H1 (cell line): ENCODE measurements at regions not wholly inside any gene's neighbourhood (a gene's known extent, or its start where the extent isn't known, plus 50 kb on each side); places are given as distances from the start of the nearest gene placed in this dataset.

Experiments used
- CTCF ChIA-PET: fragments of 300-600 bp; sonication (Branson Sonifier 250); formaldehyde crosslinking; loops from one replicate; lab custom pipeline; 2021; ENCODE audit not compliant: partially characterized antibody; lab: Charles Lee
- POLR2A ChIA-PET: fragments of 300-600 bp; sonication (Branson Sonifier 250); formaldehyde crosslinking; loops from one replicate; lab custom pipeline; 2021; ENCODE audit warnings: inconsistent platforms; ENCODE audit not compliant: partially characterized antibody; lab: Charles Lee
- DNase-seq, 2 experiments: peaks; one replicate each; pipeline versions ENCODE4 v3.0.0 to v3.0.0-alpha.2; 2010 to 2022; ENCODE audit warnings: low spot score in 2 of 2, low read depth in 1 of 2, mixed read lengths in 1 of 2
- FAIRE-seq: peaks from 2 replicates; lab custom pipeline; 2011; peaks lifted over from hg19 to GRCh38; lab: Jason Lieb, UNC
- H2AFZ ChIP-seq: 2 replicates; pipeline ENCODE4 v1.8.1; 2012; ENCODE audit warnings: low read length, inconsistent platforms
- H2AK5ac ChIP-seq: 2 replicates; pipeline ENCODE4 v1.6.1; 2013; ENCODE audit warnings: low read depth, low read length
- H2BK120ac ChIP-seq: replicated peaks from 2 replicates; pipeline ENCODE3; 2013; ENCODE audit warnings: low read depth, low read length, inconsistent platforms
- H2BK12ac ChIP-seq: 2 replicates; pipeline ENCODE4 v1.6.1; 2013; ENCODE audit warnings: low read depth, low read length
- H2BK15ac ChIP-seq: 2 replicates; pipeline ENCODE4 v1.6.1; 2013; ENCODE audit warnings: low read length
- H2BK20ac ChIP-seq: 2 replicates; pipeline ENCODE4 v1.6.1; 2013; ENCODE audit warnings: low read length
- H2BK5ac ChIP-seq: 2 replicates; pipeline ENCODE4 v1.6.1; 2013; ENCODE audit warnings: low read depth, low read length
- H3K14ac ChIP-seq: 2 replicates; pipeline ENCODE4 v1.6.1; 2013; ENCODE audit warnings: inconsistent platforms; ENCODE audit not compliant: insufficient read length
- H3K18ac ChIP-seq: 2 replicates; pipeline ENCODE4 v1.6.1; 2013; ENCODE audit warnings: low read length; ENCODE audit errors: extremely low read depth
- H3K23ac ChIP-seq: 2 replicates; pipeline ENCODE4 v1.6.1; 2013; ENCODE audit warnings: inconsistent platforms; ENCODE audit not compliant: insufficient read length
- H3K23me2 ChIP-seq: 2 replicates; pipeline ENCODE4 v1.6.1; 2013; ENCODE audit warnings: low read depth, low read length
- H3K27ac ChIP-seq: 2 replicates; pipeline ENCODE4 v1.6.1; 2011; ENCODE audit warnings: low read depth, low read length, inconsistent platforms
- H3K27me3 ChIP-seq, 4 experiments: replicated peaks in 1 of 4; 1 replicate in 1 of 4; 2 replicates in 3 of 4; pipeline versions ENCODE4 v1.6.1 to v1.8.1; 2011 to 2013; ENCODE audit warnings: low read length in 3 of 4, mild to moderate bottlenecking in 3 of 4, inconsistent platforms in 2 of 4, mixed read lengths in 2 of 4, moderate library complexity in 1 of 4; ENCODE audit not compliant: control insufficient read depth in 3 of 4, insufficient read depth in 3 of 4; ENCODE audit errors: extremely low read depth in 1 of 4
- H3K36me3 ChIP-seq, 4 experiments: 2 replicates each; pipeline versions ENCODE4 v1.6.1 to v1.8.1; 2011 to 2013; ENCODE audit warnings: mild to moderate bottlenecking in 4 of 4, low read length in 3 of 4, moderate library complexity in 2 of 4, control low read depth in 1 of 4, inconsistent platforms in 1 of 4; ENCODE audit not compliant: insufficient read depth in 4 of 4, control insufficient read depth in 2 of 4
- H3K4ac ChIP-seq: replicated peaks from 2 replicates; pipeline ENCODE3; 2013; ENCODE audit warnings: low read length, low read depth, mixed read lengths, inconsistent platforms; ENCODE audit not compliant: insufficient read length
- H3K4me1 ChIP-seq, 4 experiments: replicated peaks in 1 of 4; 1 replicate in 1 of 4; 2 replicates in 3 of 4; pipeline versions ENCODE4 v1.6.1 to v1.8.1; 2011 to 2013; ENCODE audit warnings: low read length in 3 of 4, inconsistent platforms in 2 of 4, mixed read lengths in 1 of 4; ENCODE audit not compliant: insufficient read depth in 4 of 4, control insufficient read depth in 3 of 4
- H3K4me2 ChIP-seq, 2 experiments: 2 replicates each; pipeline versions ENCODE4 v1.6.1 to v1.8.1; 2011 to 2013; ENCODE audit warnings: low read depth in 2 of 2, low read length in 2 of 2, control low read depth in 1 of 2, inconsistent platforms in 1 of 2, mild to moderate bottlenecking in 1 of 2; ENCODE audit not compliant: insufficient read depth in 1 of 2
- H3K4me3 ChIP-seq, 4 experiments: fragments of 200-600, 300-600 bp in 1 of 4; sonication (generic), shearing (Covaris generic), sonication (Bioruptor Twin) in 1 of 4; 2 replicates each; pipeline versions ENCODE4 v1.5.1 to v1.8.1; 2011 to 2016; ENCODE audit warnings: low read length in 4 of 4, low read depth in 3 of 4, control low read depth in 2 of 4, inconsistent platforms in 2 of 4, mild to moderate bottlenecking in 2 of 4, mixed read lengths in 1 of 4, moderate library complexity in 1 of 4; ENCODE audit not compliant: insufficient read depth in 2 of 4; ENCODE audit errors: extremely low read depth in 1 of 4
- H3K56ac ChIP-seq: replicated peaks from 2 replicates; pipeline ENCODE3; 2013; ENCODE audit warnings: low read depth, mild to moderate bottlenecking, mixed read lengths, low read length, inconsistent platforms; ENCODE audit not compliant: insufficient read length
- H3K79me1 ChIP-seq: 2 replicates; pipeline ENCODE4 v1.6.1; 2013; ENCODE audit warnings: low read depth, low read length, control low read depth
- H3K79me2 ChIP-seq, 2 experiments: 2 replicates each; pipeline versions ENCODE4 v1.6.1 to v1.8.1; 2012 to 2013; ENCODE audit warnings: low read length in 2 of 2, mild to moderate bottlenecking in 2 of 2, inconsistent platforms in 1 of 2; ENCODE audit not compliant: insufficient read depth in 2 of 2, control insufficient read depth in 1 of 2
- H3K9ac ChIP-seq, 4 experiments: replicated peaks in 1 of 4; 1 replicate in 1 of 4; 2 replicates in 3 of 4; pipeline versions ENCODE4 v1.6.1 to v1.8.1; 2011 to 2013; ENCODE audit warnings: low read depth in 3 of 4, low read length in 3 of 4, control low read depth in 2 of 4, mild to moderate bottlenecking in 2 of 4, moderate library complexity in 2 of 4, inconsistent platforms in 1 of 4; ENCODE audit errors: extremely low read depth in 1 of 4
- H3K9me3 ChIP-seq, 2 experiments: 2 replicates each; pipeline versions ENCODE4 v1.6.1 to v1.8.1; 2012 to 2013; ENCODE audit warnings: mild to moderate bottlenecking in 2 of 2, moderate library complexity in 2 of 2, control low read depth in 1 of 2, inconsistent platforms in 1 of 2, low read depth in 1 of 2, low read length in 1 of 2, mixed read lengths in 1 of 2; ENCODE audit not compliant: insufficient read depth in 2 of 2
- H4K20me1 ChIP-seq, 2 experiments: replicated peaks in 1 of 2; 2 replicates each; pipeline versions ENCODE3 to v1.8.1; 2011 to 2013; ENCODE audit warnings: inconsistent platforms in 2 of 2, low read length in 2 of 2, mild to moderate bottlenecking in 1 of 2; ENCODE audit not compliant: insufficient read depth in 2 of 2, control insufficient read depth in 1 of 2
- H4K5ac ChIP-seq: 2 replicates; pipeline ENCODE4 v1.6.1; 2013; ENCODE audit warnings: low read length, low read depth, mixed read lengths, inconsistent platforms; ENCODE audit not compliant: insufficient read length
- H4K8ac ChIP-seq: 2 replicates; pipeline ENCODE4 v1.8.0; 2013; ENCODE audit warnings: mild to moderate bottlenecking, moderate library complexity, low read length, inconsistent platforms; ENCODE audit not compliant: insufficient read depth; ENCODE audit errors: extremely low read depth
- H4K91ac ChIP-seq: replicated peaks from 2 replicates; pipeline ENCODE3; 2013; ENCODE audit warnings: low read length, mixed read lengths, inconsistent platforms; ENCODE audit not compliant: insufficient read length
- ATF2 ChIP-seq: IDR thresholded peaks from 2 replicates; pipeline ENCODE4 v1.6.1; 2012; ENCODE audit warnings: low read length, inconsistent platforms
- EP300 ChIP-seq, 2 experiments: IDR thresholded peaks; 1 replicate in 1 of 2; 2 replicates in 1 of 2; pipeline ENCODE4 v1.6.1; 2011 to 2012; ENCODE audit warnings: low read depth in 2 of 2, low read length in 2 of 2, mild to moderate bottlenecking in 2 of 2, borderline replicate concordance in 1 of 2, inconsistent platforms in 1 of 2, moderate library complexity in 1 of 2
- EZH2 ChIP-seq: fragments of 200-600 bp; sonication (generic); IDR thresholded peaks from 2 replicates; pipeline ENCODE4 v1.7.1; 2012; ENCODE audit warnings: low read depth, mild to moderate bottlenecking, moderate library complexity, low read length, inconsistent platforms; ENCODE audit not compliant: severe bottlenecking
- KDM5A ChIP-seq: fragments of 200-600 bp; IDR thresholded peaks from 2 replicates; pipeline ENCODE4 v1.7.1; 2012; ENCODE audit warnings: mild to moderate bottlenecking, low read length, inconsistent platforms, mixed read lengths
- PHF8 ChIP-seq: fragments of 200-600 bp; sonication (generic); conservative IDR thresholded peaks from 2 replicates; pipeline ENCODE4 v1.7.1; 2012; ENCODE audit warnings: low read depth, mild to moderate bottlenecking, inconsistent platforms, low read length, moderate library complexity
- POLR2A ChIP-seq, 2 experiments: IDR thresholded peaks; 1 replicate in 1 of 2; 2 replicates in 1 of 2; pipeline ENCODE4 v1.6.1; 2011; ENCODE audit warnings: low read depth in 2 of 2, low read length in 2 of 2, mild to moderate bottlenecking in 2 of 2; ENCODE audit errors: control extremely low read depth in 1 of 2
- SIX5 ChIP-seq: IDR thresholded peaks from 2 replicates; pipeline ENCODE4 v1.6.1; 2011; ENCODE audit warnings: mild to moderate bottlenecking, low read depth, low read length
- USF2 ChIP-seq: IDR thresholded peaks from 2 replicates; pipeline ENCODE4 v1.6.1; 2011; ENCODE audit warnings: low read length, improper control_type of control experiment
- YY1 ChIP-seq: IDR thresholded peaks from 2 replicates; pipeline ENCODE4 v1.6.1; 2011; ENCODE audit warnings: low read depth, mild to moderate bottlenecking, low read length
- WGBS, 2 experiments: shearing (Covaris generic) in 1 of 2; methylation state at CpG; one replicate each; pipeline versions ENCODE4 v1.1.6 to v1.1.7; 2013 to 2015; ENCODE audit warnings: low lambda C conversion rate in 2 of 2, mixed read lengths in 2 of 2, inconsistent platforms in 1 of 2, low coverage in 1 of 2, missing lambda C conversion rate in 1 of 2; ENCODE audit not compliant: insufficient replicate concordance in 2 of 2, insufficient coverage in 1 of 2, insufficient read length in 1 of 2; ENCODE audit errors: extremely low coverage in 1 of 2, missing lambda C conversion rate in 1 of 2; 5-methylcytosine and 5-hydroxymethylcytosine counted together

GRCh38 chr19:46954993-46955812 is 64.4 kb upstream of the NPAS1 start:
- Histone ChIP-seq H3K56ac (no peak overlapping the region), H3K27me3 (no peaks in the 10 kb centered on the region), H2BK5ac (no peak overlapping the region), H3K23me2 (no peaks in the 10 kb centered on the region), H2AFZ (no peak overlapping the region), H2BK20ac (no peak overlapping the region), H3K4me2 (no peak overlapping the region), H2AK5ac (no peak overlapping the region), H2BK120ac (no peak overlapping the region), H3K23ac (no peak overlapping the region), H3K18ac (no peak overlapping the region), H3K9ac (no peak overlapping the region), H3K4me3 (no peak overlapping the region), H3K79me2 (peaks cover 0 to 12% of the 10 kb centered on the region in 2 experiments; a peak in 1 of 4 replicates), H3K36me3 (no peaks in the 10 kb centered on the region; a peak in 1 of 8 replicates), H4K5ac (no peak overlapping the region), H3K4me1 (peaks cover 0 to 4% (median 0%) of the 10 kb centered on the region in 4 experiments; a peak in 1 of 7 replicates), H4K20me1 (peaks cover 0 to 3% of the 10 kb centered on the region in 2 experiments), H3K79me1 (no peaks in the 10 kb centered on the region; the same call in 1 of the 2 replicates), H3K4ac (no peak overlapping the region), H2BK15ac (no peak overlapping the region), H4K8ac (no peak overlapping the region), H3K9me3 (0 out of 4 replicates have a peak, but pooled peaks cover 0 to 4% of the 10 kb centered on the region in 2 experiments), H3K27ac (no peak overlapping the region), H2BK12ac (no peak overlapping the region), H3K14ac (no peak overlapping the region), H4K91ac (no peak overlapping the region)
- FAIRE-seq: no peak
- POLR2A ChIA-PET: interaction anchor here (1.0 to 1.2 kb wide), 2 partner anchors 21 to 93 kb away, joined by 3 read pairs; no protein-coding TSS in a partner anchor
- 87% methylated on average over 10 of the region's 10 CpGs; no CpG with 5 or more reads in 1 of the 2 experiments for WGBS, 2 experiments
- no peak for DNase-seq
- CTCF ChIA-PET: interaction anchor here (0.6 to 2.3 kb wide), 8 partner anchors 22 to 1544 kb away, joined by 3 to 13 read pairs (median 3); no protein-coding TSS in a partner anchor
- TF ChIP-seq EP300 (IDR thresholded peaks at IDR 0.05; ENCODE audit: borderline replicate concordance in 1 of 2, low read depth in 2 of 2, low read length in 2 of 2) (no peak), ATF2 (no peak), PHF8 (no peak), KDM5A (no peak), YY1 (no peak), EZH2 (no peak), POLR2A (IDR thresholded peaks at IDR 0.05; ENCODE audit: control extremely low read depth in 1 of 2, low read depth in 2 of 2, low read length in 2 of 2) (no peak), SIX5 (no peak), USF2 (no peak)
